ENCODE measurements at regions not wholly inside any gene's neighbourhood (a gene's known extent, or its start where the extent isn't known, plus 50 kb on each side); places are given as distances from the start of the nearest gene placed in this dataset.

DNA sequence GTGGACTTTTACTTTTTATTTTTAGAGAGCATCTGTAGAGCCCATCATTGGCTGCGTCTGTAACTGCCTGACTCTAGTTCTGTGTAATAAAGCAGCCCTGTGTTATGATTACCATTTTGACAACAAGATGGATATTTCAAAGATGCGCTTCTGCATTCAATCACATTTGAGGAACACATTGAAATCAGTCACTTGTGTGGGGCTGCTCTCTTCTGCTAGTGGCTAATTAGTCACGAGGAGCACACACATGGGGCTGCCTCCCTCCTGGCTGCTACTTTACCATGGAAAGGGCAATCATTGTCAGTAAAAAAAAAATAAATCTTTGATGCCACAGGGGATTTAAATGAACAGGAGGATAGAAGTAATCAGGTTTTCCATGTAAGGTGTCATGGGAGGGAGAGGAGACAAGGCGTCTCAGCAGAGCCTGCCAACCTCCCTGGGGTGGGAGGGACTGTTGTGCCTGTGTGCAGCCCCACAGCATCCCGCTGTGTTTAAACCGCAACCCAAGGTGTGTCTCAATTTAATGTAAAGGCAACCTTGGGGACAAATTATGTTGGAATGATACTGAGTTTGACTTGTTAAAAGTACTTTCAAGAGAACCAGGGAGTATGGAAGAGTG is 205.2 kb upstream of the COBL start:
- no peak for TF ChIP-seq CTCF (IDR thresholded peaks at IDR 0.05; ENCODE audit: low read length)
- TF ChIP-seq EZH2 (IDR thresholded peaks at IDR 0.05; ENCODE audit: borderline replicate concordance, low read length) = no peak

All from OCI-LY1 (cell line).